NCI-H1694 treated with DMSO at 0.1 percent for 48 hours (cell line): ENCODE measurements at regions not wholly inside any gene's neighbourhood (a gene's known extent, or its start where the extent isn't known, plus 50 kb on each side); places are given as distances from the start of the nearest gene placed in this dataset.

Experiments used
- DNase-seq: peaks from one replicate; lab custom pipeline; 2025; lab: John Stamatoyannopoulos, UW

GRCh38 chr7:18315241-18315640 is 180.3 kb upstream of the HDAC9 start:
- no peak for DNase-seq

- DNase-seq = no peak
Measured at GRCh38 chr7:18317941-18318340, 177.6 kb upstream of the HDAC9 start.

- no peak for DNase-seq
Measured at GRCh38 chr7:18320422-18320821, 175.1 kb upstream of the HDAC9 start.

- DNase-seq = peak; percentile 35
Measured at GRCh38 chr7:18320971-18321567, 174.5 kb upstream of the HDAC9 start.

GRCh38 chr7:18330548-18330947 is 165.0 kb upstream of the HDAC9 start:
- DNase-seq = no peak

- no peak for DNase-seq
Measured at GRCh38 chr7:18336626-18337025, 158.9 kb upstream of the HDAC9 start.

GRCh38 chr7:18337048-18337809 is 158.3 kb upstream of the HDAC9 start:
- DNase-seq = no peak

- no peak for DNase-seq
Measured at GRCh38 chr7:18338910-18339523, 156.5 kb upstream of the HDAC9 start.

GRCh38 chr7:18341756-18342155 is 153.8 kb upstream of the HDAC9 start:
- no peak for DNase-seq

- DNase-seq = no peak
Measured at GRCh38 chr7:18343047-18343446, 152.5 kb upstream of the HDAC9 start.

GRCh38 chr7:18344536-18344935 is 151.0 kb upstream of the HDAC9 start:
- no peak for DNase-seq

GRCh38 chr7:18345641-18346234 is 149.8 kb upstream of the HDAC9 start:
- DNase-seq = peak; percentile 45

GRCh38 chr7:18347170-18347569 is 148.4 kb upstream of the HDAC9 start:
- no peak for DNase-seq

GRCh38 chr7:18350678-18351077 is 144.9 kb upstream of the HDAC9 start:
- DNase-seq = no peak

GRCh38 chr7:18352339-18353255 is 143.0 kb upstream of the HDAC9 start:
- peak; percentile 31 for DNase-seq

GRCh38 chr7:18353339-18353738 is 142.2 kb upstream of the HDAC9 start:
- no peak for DNase-seq

- DNase-seq = no peak
Measured at GRCh38 chr7:18354108-18355085, 141.2 kb upstream of the HDAC9 start.

- peak; percentile 34 for DNase-seq
Measured at GRCh38 chr7:18356191-18356645, 139.3 kb upstream of the HDAC9 start.

GRCh38 chr7:18357691-18358090 is 137.9 kb upstream of the HDAC9 start:
- no peak for DNase-seq

GRCh38 chr7:18361756-18362155 is 133.8 kb upstream of the HDAC9 start:
- no peak for DNase-seq
